ENCODE measurements at regions not wholly inside any gene's neighbourhood (a gene's known extent, or its start where the extent isn't known, plus 50 kb on each side); places are given as distances from the start of the nearest gene placed in this dataset.
"Not testable (repeated sequence)": the region's sequence is repeated elsewhere in the genome, so short reads cannot be mapped to it uniquely, and the experiment has no call there.

DNA sequence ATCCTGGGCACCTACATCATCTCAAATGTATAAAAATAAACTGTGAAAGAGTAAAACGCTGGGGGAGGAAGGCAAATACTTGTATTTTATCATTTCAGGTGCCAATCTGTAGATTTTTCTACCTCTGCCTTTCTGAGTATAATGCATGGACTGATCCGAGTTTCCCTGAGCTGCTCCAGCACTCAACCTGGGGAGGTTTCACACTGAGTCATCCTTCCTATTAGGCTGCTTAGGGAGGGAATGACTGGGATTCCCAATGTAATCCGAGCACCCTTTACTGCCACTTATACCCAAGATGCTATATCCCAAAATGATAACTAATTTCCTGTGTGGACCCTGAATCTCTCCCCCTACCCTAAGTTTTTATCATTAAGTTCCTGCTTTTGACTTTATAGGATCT, 126.6 kb downstream of the HNRNPD start:
- peak; percentile 26 for DNase-seq

DNA sequence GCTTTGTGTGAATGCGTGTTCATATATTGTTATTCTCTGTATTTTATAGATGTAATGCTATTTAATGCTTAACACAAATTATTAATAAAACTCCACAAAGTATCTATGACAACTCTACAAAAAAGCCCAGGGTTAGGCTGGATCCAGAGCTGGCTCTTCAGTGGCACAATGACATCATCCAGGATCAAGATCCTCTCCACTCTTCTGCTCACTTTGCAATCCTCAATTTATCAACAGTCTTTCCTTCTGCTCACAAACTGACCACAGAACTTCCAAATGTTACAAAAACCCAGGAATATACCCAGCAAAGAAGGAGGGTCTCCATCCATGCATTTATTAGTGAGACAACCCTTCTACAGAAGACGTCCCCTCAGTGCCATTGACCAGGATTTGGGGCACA, 132.3 kb downstream of the HNRNPD start:
- DNase-seq: no peak

- DNase-seq: no peak
Measured at GRCh38 chr4:82240410-82240809, 133.4 kb downstream of the HNRNPD start.

- DNase-seq: not testable (repeated sequence)
Measured at GRCh38 chr4:82237142-82237541, 136.6 kb downstream of the HNRNPD start.

DNA sequence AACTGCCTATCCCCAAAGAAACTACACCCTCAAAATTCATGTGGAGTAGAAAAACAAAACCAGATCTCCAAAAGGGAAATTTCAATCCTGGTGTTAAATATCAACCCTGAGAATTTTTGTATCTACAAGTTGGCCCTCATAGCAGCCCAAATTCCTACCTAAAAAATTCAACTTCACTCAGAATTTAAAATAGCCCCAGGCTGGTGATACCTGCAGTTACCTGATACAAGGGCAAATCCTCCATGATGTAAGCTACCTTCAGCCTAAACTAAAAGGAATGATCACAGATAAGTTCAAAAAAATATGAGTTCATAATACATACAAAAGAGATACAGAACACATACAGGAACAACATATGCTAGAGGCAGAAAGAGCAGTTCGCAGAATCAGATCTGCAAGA, 138.4 kb downstream of the HNRNPD start:
- DNase-seq: no peak

GRCh38 chr4:82232891-82233290, 140.9 kb downstream of the HNRNPD start:
- DNase-seq: no peak

DNA sequence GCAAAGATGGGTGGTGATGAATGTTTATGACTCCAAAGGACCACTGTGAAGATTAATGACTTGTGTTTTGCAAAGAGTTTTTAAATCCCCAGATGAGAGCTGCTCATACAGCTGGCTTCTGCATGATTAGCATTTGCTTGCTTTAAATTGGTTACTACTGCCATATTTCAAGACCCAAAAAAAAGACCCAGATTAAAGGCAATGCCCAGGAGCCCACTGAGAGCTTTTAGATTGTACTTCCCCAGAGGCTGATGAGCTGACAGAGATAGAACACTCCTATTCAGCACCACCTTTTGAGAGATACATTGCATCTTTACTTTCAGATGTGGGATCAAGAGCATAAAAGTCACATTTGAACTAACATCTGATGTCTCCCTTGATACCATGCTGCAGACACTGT, 142.0 kb downstream of the HNRNPD start:
- no peak for DNase-seq

DNA sequence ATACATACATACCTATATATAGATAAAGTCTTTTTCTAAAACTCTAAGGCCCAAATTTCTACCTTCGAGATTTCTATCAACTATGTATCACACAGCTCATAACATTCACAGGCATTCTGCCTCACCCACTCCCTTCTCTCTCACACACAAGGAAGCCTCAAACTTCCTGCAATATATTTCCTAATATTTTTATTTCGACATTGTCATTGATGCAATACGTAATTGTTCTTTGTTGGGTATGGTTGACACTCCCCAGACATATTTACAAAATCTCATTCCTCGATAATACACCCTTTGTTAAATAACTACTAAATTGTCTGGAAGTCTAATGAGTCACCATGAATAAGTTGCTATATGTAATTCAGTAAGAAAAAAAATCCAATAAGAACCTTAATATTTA, 143.5 kb downstream of the HNRNPD start:
- DNase-seq: no peak

DNA sequence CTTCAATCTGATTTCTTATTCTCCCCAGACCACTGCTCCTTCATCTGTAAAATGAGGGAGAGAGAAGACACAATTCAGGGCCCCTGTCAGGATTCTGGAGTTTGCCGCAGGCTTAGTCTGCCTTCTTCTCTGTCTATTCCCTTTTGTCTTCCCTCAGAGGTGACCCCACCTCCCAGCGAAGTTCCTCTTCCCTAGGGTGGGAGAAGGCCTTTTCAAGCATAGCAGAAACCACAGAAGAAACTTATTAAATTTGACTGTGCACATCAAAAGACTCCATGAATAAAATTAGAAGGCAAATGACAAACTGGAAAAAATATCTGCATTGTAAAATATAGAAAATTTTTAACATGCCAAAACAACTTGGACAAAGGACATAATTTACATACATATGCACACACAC, 148.8 kb downstream of the HNRNPD start:
- DNase-seq: no peak

- peak; percentile 56 for DNase-seq
Measured at GRCh38 chr4:82223715-82224114, 150.1 kb downstream of the HNRNPD start.

GRCh38 chr4:82219346-82219745, 154.4 kb downstream of the HNRNPD start:
- no peak for DNase-seq

DNA sequence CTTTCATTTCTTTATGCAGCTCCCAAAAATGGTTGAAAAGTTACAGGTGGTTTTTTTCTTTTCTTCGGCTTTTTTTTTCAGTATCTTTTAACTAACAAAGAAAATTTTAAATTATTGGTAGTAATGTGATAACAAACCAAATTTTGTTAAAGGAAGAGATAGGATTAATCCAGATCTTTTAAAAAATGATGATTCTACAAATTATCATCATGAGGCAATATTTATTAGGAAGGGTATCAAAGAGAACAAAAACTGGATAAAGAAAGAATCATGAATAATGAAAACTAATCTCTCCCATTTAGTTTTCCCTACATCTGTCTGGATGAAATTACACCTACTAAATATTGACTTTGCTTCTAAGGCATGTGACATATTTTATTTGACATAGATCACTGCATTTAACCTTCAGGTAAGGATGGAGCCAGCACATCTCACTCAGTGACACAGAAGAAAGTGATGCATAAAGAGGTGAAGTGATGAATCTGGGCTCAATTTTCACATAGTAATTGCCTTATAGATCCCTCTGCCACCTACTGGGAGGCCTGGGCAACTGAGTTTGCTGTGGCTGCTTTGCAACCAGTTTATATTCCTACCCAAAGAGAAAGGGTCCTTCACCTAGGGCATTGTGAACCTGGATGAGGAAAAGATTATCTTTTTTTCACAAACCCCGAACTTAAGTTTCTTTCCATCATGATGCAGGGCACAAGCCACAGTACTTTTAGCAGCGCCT, 155.6 kb downstream of the HNRNPD start:
- peak; percentile 38 for DNase-seq

DNA sequence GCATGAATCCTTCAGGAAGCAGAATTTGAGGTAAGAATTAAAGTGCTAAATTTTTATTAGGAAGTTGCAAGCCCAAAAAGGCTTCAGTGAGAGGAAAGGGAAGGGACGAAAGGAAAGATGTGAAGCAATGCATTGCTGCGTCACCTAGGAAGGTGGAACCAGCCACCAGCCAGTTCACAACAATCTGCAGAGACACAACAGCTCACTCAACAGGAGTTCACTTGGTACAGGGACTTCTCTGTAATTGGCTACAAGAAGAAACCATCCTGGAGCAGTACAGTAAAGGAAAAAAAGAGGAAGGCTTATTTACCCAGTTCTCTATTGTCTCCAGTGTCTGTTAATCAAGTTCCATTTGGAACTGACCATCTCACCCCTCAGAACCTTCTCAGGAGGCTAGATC, 157.6 kb downstream of the HNRNPD start:
- DNase-seq: no peak

- DNase-seq: no peak
Measured at GRCh38 chr4:82215800-82216199, 158.0 kb downstream of the HNRNPD start.

GRCh38 chr4:82215039-82215438, 158.8 kb downstream of the HNRNPD start:
- DNase-seq: no peak

DNA sequence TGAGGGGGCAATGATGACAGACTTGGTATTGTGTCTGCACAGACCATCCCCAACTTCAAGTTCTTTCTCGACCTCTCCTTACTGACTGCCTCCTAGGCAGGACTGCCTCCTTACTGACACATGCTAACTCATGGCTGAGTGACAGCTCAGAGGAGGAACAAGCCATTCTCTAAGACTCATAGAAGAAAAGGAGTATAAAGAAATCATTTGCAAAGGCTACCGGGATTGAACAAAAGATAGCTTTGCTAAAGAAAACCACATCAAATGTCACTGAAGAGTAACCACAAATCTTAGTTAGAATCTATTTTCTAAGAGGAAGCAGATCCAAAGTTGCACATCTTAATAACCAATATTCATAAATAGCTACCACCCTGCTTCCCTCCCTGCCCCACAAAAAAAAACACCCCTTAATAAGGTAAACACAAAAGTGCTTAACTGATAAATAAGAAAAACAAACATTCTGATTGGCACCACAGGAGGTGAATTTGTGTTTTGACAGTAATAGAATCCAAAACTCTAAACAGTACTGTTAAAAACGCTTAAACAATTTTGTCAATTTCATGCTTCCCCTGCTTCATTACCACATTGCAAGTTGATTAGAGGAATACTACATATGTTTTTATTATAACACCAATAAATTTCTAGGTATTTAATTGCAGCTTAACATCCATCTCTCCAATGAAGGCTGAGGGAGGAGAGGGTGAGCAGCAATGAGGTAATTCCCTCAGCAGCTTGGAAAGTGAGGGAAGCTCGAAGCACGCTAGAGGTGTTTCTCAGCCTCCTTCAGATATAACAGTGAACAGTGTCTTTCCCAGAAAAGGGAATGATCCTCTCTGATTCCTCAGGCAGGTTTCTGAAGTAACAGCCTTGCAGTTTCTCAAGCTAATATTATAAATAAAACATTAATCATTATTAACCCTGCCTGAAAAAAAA, 160.0 kb downstream of the HNRNPD start:
- DNase-seq: peak; percentile 1

GRCh38 chr4:82201805-82202641, 171.8 kb downstream of the HNRNPD start:
- DNase-seq: peak; percentile 91

GRCh38 chr4:82201303-82201702, 172.5 kb downstream of the HNRNPD start:
- no peak for DNase-seq

DNA sequence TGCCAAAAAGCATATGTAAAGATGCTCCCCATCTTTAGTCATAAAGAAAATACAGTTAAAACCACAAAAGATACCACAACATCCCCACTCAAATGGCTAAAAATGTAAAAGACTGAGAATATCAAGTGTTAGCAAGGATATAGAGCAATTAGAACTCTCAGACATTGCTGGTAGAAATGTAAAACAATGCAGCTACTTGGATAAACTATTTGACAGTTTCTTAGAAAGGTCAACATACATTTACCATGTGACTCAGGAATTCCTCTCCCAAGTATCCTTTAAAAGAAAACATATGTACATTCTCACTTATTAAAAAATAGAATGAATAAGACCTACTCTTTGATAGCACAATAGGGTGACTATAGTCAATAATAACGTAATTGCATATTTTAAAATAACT, 173.7 kb downstream of the HNRNPD start:
- no peak for DNase-seq

DNA sequence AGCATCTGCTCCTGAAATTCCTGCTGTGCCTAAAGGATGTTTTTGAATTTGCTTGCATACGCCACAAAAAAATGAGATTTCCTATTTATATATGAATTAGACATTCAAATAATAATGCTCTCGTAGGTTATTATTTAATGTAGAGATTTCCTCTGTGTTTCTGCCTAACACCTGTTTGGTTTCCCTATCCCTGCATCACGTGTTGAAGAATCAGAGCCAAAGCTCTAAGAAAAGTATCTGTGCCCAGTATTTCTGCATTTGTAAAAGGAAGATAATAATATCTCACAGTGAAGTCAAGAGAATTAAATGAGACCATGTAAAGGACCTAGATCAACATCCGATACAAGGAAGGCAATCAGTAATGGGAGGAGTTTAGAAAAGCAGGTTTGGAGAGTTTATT, 179.5 kb downstream of the HNRNPD start:
- no peak for DNase-seq

DNA sequence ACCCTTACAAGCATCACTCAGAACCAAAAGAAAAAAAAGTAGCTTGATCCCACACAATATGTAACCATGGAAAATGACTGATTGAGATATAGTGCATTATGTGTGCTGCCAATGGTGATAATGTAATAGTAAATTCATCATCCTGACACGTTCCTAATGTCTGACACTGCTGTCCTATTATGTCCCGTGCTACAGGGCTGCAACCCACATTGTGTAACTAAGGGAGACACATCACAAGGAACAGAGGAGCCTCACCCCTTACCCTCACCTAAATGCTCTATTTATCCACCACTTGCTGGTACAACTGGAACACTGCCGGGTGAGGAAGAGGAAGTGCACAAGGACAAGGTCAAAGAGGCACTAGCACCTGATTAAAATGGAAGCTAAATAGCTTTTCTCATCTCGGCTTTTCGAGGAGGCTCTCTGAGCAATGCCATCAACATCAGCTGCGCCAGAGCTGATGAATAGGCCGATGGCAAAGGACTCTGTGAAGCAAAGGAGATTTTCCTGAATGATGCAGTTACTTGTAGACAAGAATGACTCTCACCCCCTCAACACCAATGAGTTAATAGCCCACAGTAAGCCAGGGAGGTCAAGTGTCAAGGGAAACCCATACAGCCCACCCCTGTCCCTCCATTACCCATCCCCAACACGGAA, 181.6 kb downstream of the HNRNPD start:
- no peak for DNase-seq

DNA sequence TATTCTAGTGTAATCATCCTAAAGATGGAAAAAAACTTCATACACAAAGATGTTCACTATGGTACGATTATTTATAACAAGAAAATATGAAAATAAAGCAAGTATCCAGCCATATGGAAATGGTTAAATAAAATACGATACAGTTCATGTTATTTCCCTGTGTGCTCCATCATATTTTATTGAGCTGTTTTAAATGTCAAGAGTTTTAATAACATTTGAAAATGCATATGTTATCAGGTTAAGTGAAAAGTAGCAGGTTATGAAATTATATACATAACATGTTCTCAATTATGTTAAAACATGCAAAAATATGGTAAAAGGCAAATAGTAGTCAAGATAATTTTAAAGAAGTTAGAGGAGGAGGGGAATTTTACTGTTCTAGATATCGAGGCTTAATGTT, 192.0 kb downstream of the HNRNPD start:
- no peak for DNase-seq

GRCh38 chr4:82172186-82172585, 201.6 kb downstream of the HNRNPD start:
- no peak for DNase-seq
